ENCODE measurements at regions not wholly inside any gene's neighbourhood (a gene's known extent, or its start where the extent isn't known, plus 50 kb on each side); places are given as distances from the start of the nearest gene placed in this dataset.

DNA sequence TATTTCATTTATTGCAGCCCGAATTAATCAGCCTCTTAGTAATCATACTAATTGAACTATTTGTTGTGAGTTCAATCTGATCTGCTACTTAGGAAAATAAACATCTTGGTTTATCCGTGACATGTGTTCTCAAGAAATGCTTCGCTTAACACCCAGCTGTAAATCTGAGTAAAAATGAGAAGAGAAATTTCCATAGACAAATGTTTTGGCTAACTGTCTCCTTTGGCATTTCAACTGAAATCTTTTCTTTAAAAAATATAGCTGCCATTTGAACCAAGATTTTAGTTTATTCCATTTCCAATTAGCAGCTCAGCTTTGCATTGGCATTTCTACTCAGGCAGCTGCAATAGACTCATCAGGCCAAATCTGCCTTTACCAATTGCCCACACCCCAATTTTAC, 180.5 kb upstream of the PTER start:
- peaks cover 14 to 21% (median 15%) of the 10 kb centered on the region in 3 donors for H3K9me3 Mint-ChIP-seq
- Histone ChIP-seq H3K4me3 (ENCODE audit: control insufficient read depth in 1 of 2, extremely low read depth in 1 of 2, low read length in 1 of 2) (no peak overlapping the region), H3K9me3 (no peaks in the 10 kb centered on the region), H3K4me1 (ENCODE audit: control insufficient read depth in 1 of 2, extremely low read depth in 1 of 2, insufficient read depth in 2 of 2, low read length in 2 of 2) (no peaks in the 10 kb centered on the region), H3K27me3 (replicated peaks in 1 of 2; ENCODE audit: control insufficient read depth in 2 of 2, extremely low read depth in 1 of 2, insufficient read depth in 2 of 2, low read length in 1 of 2) (no peaks in the 10 kb centered on the region), H3K27ac (ENCODE audit: low read length) (no peak overlapping the region), H3K36me3 (ENCODE audit: control insufficient read depth in 2 of 2, extremely low read depth in 1 of 2, insufficient read depth in 1 of 2, low read length in 1 of 2) (no peaks in the 10 kb centered on the region)
- H3K27me3 Mint-ChIP-seq: peaks cover 0 to 6% of the 10 kb centered on the region in 2 donors
- POLR2A ChIA-PET: no interaction called here
- no peak overlapping the region for H3K4me3 Mint-ChIP-seq
- H3K4me1 Mint-ChIP-seq: no peaks in the 10 kb centered on the region
- CTCF ChIA-PET: no interaction called here
- H3K27ac Mint-ChIP-seq: no peak overlapping the region
- WGBS (ENCODE audit: insufficient coverage): no CpG with 5 or more reads among the region's 3 CpGs
- no peaks in the 10 kb centered on the region for H3K36me3 Mint-ChIP-seq
- ATAC-seq (replicated peaks in 1 of 4) (no peak), DNase-seq (no peak)

- Histone ChIP-seq H3K9me3 (no peaks in the 10 kb centered on the region), H3K4me3 (ENCODE audit: control insufficient read depth in 1 of 2, extremely low read depth in 1 of 2, low read length in 1 of 2) (no peak overlapping the region), H3K4me1 (ENCODE audit: control insufficient read depth in 1 of 2, extremely low read depth in 1 of 2, insufficient read depth in 2 of 2, low read length in 2 of 2) (no peaks in the 10 kb centered on the region), H3K36me3 (ENCODE audit: control insufficient read depth in 2 of 2, extremely low read depth in 1 of 2, insufficient read depth in 1 of 2, low read length in 1 of 2) (no peaks in the 10 kb centered on the region), H3K27me3 (replicated peaks in 1 of 2; ENCODE audit: control insufficient read depth in 2 of 2, extremely low read depth in 1 of 2, insufficient read depth in 2 of 2, low read length in 1 of 2) (no peaks in the 10 kb centered on the region), H3K27ac (ENCODE audit: low read length) (no peak overlapping the region)
- no peaks in the 10 kb centered on the region for H3K36me3 Mint-ChIP-seq
- peaks cover 11 to 15% (median 14%) of the 10 kb centered on the region in 3 donors for H3K9me3 Mint-ChIP-seq
- H3K4me3 Mint-ChIP-seq: no peak overlapping the region
- no peak overlapping the region for H3K27ac Mint-ChIP-seq
- ChIA-PET CTCF (no interaction called here), POLR2A (no interaction called here)
- DNase-seq (no peak), ATAC-seq (replicated peaks in 1 of 4) (no peak)
- WGBS (ENCODE audit: insufficient coverage): 100% methylated on average over 1 of the region's 6 CpGs
- H3K27me3 Mint-ChIP-seq: peaks cover 0 to 6% of the 10 kb centered on the region in 2 donors
- no peaks in the 10 kb centered on the region for H3K4me1 Mint-ChIP-seq
Measured at GRCh38 chr10:16258291-16259040, 178.3 kb upstream of the PTER start.

DNA sequence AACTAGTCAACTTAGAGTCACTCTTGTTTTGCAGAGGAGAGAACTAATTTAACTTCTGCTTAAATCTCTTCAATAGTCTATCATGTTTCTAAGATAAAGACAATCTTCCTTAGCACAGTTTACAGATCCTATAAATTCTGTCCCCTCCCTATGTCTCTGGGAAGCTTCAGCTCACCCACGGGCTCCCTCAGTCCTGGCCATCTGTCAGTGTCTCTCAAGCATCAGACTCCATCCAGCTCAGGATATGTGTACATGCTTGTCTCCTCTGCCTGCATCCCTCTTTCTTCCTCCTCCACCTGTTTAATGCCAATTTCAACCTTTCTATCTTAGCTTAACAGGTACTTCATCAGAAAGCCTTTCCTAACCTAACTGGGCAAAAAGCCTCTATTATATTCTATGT, 177.1 kb upstream of the PTER start:
- WGBS (ENCODE audit: insufficient coverage): 78% methylated on average over 1 of the region's 1 CpG
- ATAC-seq (replicated peaks in 1 of 4): no peak
- H3K4me1 Mint-ChIP-seq: no peaks in the 10 kb centered on the region
- POLR2A ChIA-PET: no interaction called here
- Histone ChIP-seq H3K36me3 (ENCODE audit: control insufficient read depth in 2 of 2, extremely low read depth in 1 of 2, insufficient read depth in 1 of 2, low read length in 1 of 2) (no peaks in the 10 kb centered on the region), H3K4me1 (ENCODE audit: control insufficient read depth in 1 of 2, extremely low read depth in 1 of 2, insufficient read depth in 2 of 2, low read length in 2 of 2) (no peaks in the 10 kb centered on the region), H3K27ac (ENCODE audit: low read length) (no peak overlapping the region), H3K27me3 (replicated peaks in 1 of 2; ENCODE audit: control insufficient read depth in 2 of 2, extremely low read depth in 1 of 2, insufficient read depth in 2 of 2, low read length in 1 of 2) (no peaks in the 10 kb centered on the region), H3K4me3 (ENCODE audit: control insufficient read depth in 1 of 2, extremely low read depth in 1 of 2, low read length in 1 of 2) (no peak overlapping the region), H3K9me3 (no peaks in the 10 kb centered on the region)
- H3K27ac Mint-ChIP-seq: no peak overlapping the region
- peaks cover 11 to 16% (median 11%) of the 10 kb centered on the region in 3 donors for H3K9me3 Mint-ChIP-seq
- no peak for DNase-seq
- CTCF ChIA-PET: no interaction called here
- no peak overlapping the region for H3K4me3 Mint-ChIP-seq
- H3K36me3 Mint-ChIP-seq: no peaks in the 10 kb centered on the region
- H3K27me3 Mint-ChIP-seq: peaks cover 0 to 6% of the 10 kb centered on the region in 2 donors

- peaks cover 11 to 16% (median 11%) of the 10 kb centered on the region in 3 donors for H3K9me3 Mint-ChIP-seq
- DNase-seq (no peak), ATAC-seq (replicated peaks in 1 of 4) (no peak)
- Histone ChIP-seq H3K4me3 (ENCODE audit: control insufficient read depth in 1 of 2, extremely low read depth in 1 of 2, low read length in 1 of 2) (no peak overlapping the region), H3K27ac (ENCODE audit: low read length) (no peak overlapping the region), H3K9me3 (no peaks in the 10 kb centered on the region), H3K4me1 (ENCODE audit: control insufficient read depth in 1 of 2, extremely low read depth in 1 of 2, insufficient read depth in 2 of 2, low read length in 2 of 2) (no peaks in the 10 kb centered on the region), H3K27me3 (replicated peaks in 1 of 2; ENCODE audit: control insufficient read depth in 2 of 2, extremely low read depth in 1 of 2, insufficient read depth in 2 of 2, low read length in 1 of 2) (no peaks in the 10 kb centered on the region), H3K36me3 (ENCODE audit: control insufficient read depth in 2 of 2, extremely low read depth in 1 of 2, insufficient read depth in 1 of 2, low read length in 1 of 2) (no peaks in the 10 kb centered on the region)
- CTCF ChIA-PET: no interaction called here
- no peak overlapping the region for H3K27ac Mint-ChIP-seq
- H3K36me3 Mint-ChIP-seq: no peaks in the 10 kb centered on the region
- H3K4me3 Mint-ChIP-seq: no peak overlapping the region
- no peaks in the 10 kb centered on the region for H3K4me1 Mint-ChIP-seq
- POLR2A ChIA-PET: interaction anchor here in 1 of 2 donors (0.6 kb wide), 1 partner anchor 611 kb away, joined by 6 read pairs; no protein-coding TSS in a partner anchor
- H3K27me3 Mint-ChIP-seq: peaks cover 0 to 6% of the 10 kb centered on the region in 2 donors
Measured at GRCh38 chr10:16260388-16260787, 176.4 kb upstream of the PTER start.

- Histone ChIP-seq H3K9me3 (no peaks in the 10 kb centered on the region), H3K4me1 (ENCODE audit: control insufficient read depth in 1 of 2, extremely low read depth in 1 of 2, insufficient read depth in 2 of 2, low read length in 2 of 2) (no peaks in the 10 kb centered on the region), H3K36me3 (ENCODE audit: control insufficient read depth in 2 of 2, extremely low read depth in 1 of 2, insufficient read depth in 1 of 2, low read length in 1 of 2) (no peaks in the 10 kb centered on the region), H3K27ac (ENCODE audit: low read length) (no peak overlapping the region), H3K27me3 (replicated peaks in 1 of 2; ENCODE audit: control insufficient read depth in 2 of 2, extremely low read depth in 1 of 2, insufficient read depth in 2 of 2, low read length in 1 of 2) (no peaks in the 10 kb centered on the region), H3K4me3 (ENCODE audit: control insufficient read depth in 1 of 2, extremely low read depth in 1 of 2, low read length in 1 of 2) (no peak overlapping the region)
- H3K27me3 Mint-ChIP-seq: peaks cover 0 to 3% of the 10 kb centered on the region in 2 donors
- ChIA-PET CTCF (no interaction called here), POLR2A (no interaction called here)
- no peak for DNase-seq
- H3K36me3 Mint-ChIP-seq: no peaks in the 10 kb centered on the region
- H3K9me3 Mint-ChIP-seq: peaks cover 0 to 5% (median 3%) of the 10 kb centered on the region in 3 donors
- H3K4me1 Mint-ChIP-seq: no peaks in the 10 kb centered on the region
- no peak overlapping the region for H3K4me3 Mint-ChIP-seq
- ATAC-seq (replicated peaks in 1 of 4): no peak
- WGBS (ENCODE audit: insufficient coverage): no CpG with 5 or more reads among the region's 1 CpG
- no peak overlapping the region for H3K27ac Mint-ChIP-seq
Measured at GRCh38 chr10:16271571-16271970, 165.2 kb upstream of the PTER start.

DNA sequence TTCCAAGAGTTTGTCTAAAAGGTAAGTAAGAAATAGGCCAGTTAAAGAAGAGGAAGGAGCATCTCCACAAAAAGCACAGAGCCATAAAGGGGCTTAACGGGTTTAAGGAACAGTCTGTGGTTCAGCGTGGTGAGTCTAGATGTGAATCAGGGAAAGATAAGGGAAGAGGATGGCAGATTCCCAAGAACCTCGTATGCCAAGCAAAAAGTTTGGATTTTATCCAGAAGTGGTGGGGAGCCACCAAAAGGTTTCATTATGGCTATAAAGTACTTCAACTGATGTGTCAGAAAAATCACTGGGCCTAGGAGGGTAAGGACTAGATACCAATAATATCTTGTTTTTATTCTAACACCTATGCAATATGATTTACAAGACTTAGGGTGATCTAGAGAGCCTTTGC, 161.9 kb upstream of the PTER start:
- H3K4me3 ChIP-seq (ENCODE audit: control insufficient read depth in 1 of 2, extremely low read depth in 1 of 2, low read length in 1 of 2): no peak overlapping the region
- Mint-ChIP-seq H3K4me3 (no peak overlapping the region), H3K4me1 (no peaks in the 10 kb centered on the region), H3K9me3 (peaks cover 0 to 11% (median 3%) of the 10 kb centered on the region in 3 donors), H3K36me3 (no peaks in the 10 kb centered on the region), H3K27ac (no peak overlapping the region), H3K27me3 (peaks cover 0 to 9% of the 10 kb centered on the region in 2 donors)
- DNase-seq: no peak
- H3K27ac ChIP-seq (ENCODE audit: low read length): no peak overlapping the region
- CTCF ChIA-PET: no interaction called here
- POLR2A ChIA-PET: no interaction called here
- H3K36me3 ChIP-seq (ENCODE audit: control insufficient read depth in 2 of 2, extremely low read depth in 1 of 2, insufficient read depth in 1 of 2, low read length in 1 of 2): no peaks in the 10 kb centered on the region
- no peaks in the 10 kb centered on the region for H3K9me3 ChIP-seq
- H3K27me3 ChIP-seq (replicated peaks in 1 of 2; ENCODE audit: control insufficient read depth in 2 of 2, extremely low read depth in 1 of 2, insufficient read depth in 2 of 2, low read length in 1 of 2): peaks cover 0 to 3% of the 10 kb centered on the region in 2 experiments
- no peaks in the 10 kb centered on the region for H3K4me1 ChIP-seq (ENCODE audit: control insufficient read depth in 1 of 2, extremely low read depth in 1 of 2, insufficient read depth in 2 of 2, low read length in 2 of 2)
- 80% methylated on average over 2 of the region's 3 CpGs for WGBS (ENCODE audit: insufficient coverage)
- ATAC-seq (replicated peaks in 1 of 4): no peak

DNA sequence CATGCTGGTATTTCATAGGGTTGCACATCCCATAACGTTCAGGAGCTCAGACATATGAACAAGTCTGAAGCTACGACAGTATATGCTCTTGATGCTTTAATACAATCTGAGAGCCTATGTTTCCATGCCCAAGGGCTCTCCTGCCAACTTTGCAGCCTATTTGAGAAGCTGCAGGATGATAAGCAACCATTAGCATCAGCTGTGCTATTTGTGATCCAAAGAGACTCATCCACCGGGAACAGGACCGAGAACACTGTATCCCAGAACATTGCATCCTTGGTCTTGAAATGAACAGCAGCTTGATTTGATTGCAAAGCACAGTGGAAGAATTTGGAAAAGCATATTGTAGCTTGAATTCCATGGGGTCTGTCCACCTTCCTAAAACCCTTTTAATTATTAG, 156.2 kb upstream of the PTER start:
- H3K4me3 ChIP-seq (ENCODE audit: control insufficient read depth in 1 of 2, extremely low read depth in 1 of 2, low read length in 1 of 2): no peak overlapping the region
- H3K27me3 ChIP-seq (replicated peaks in 1 of 2; ENCODE audit: control insufficient read depth in 2 of 2, extremely low read depth in 1 of 2, insufficient read depth in 2 of 2, low read length in 1 of 2): peaks cover 0 to 3% of the 10 kb centered on the region in 2 experiments
- peaks cover 0 to 6% of the 10 kb centered on the region in 2 donors for H3K27me3 Mint-ChIP-seq
- no peaks in the 10 kb centered on the region for H3K9me3 ChIP-seq
- no peak overlapping the region for H3K27ac Mint-ChIP-seq
- H3K4me1 Mint-ChIP-seq: no peaks in the 10 kb centered on the region
- POLR2A ChIA-PET: no interaction called here
- no peaks in the 10 kb centered on the region for H3K4me1 ChIP-seq (ENCODE audit: control insufficient read depth in 1 of 2, extremely low read depth in 1 of 2, insufficient read depth in 2 of 2, low read length in 2 of 2)
- WGBS (ENCODE audit: insufficient coverage): 72% methylated on average over 4 of the region's 4 CpGs
- DNase-seq: no peak
- ATAC-seq (replicated peaks in 1 of 4): no peak
- no peaks in the 10 kb centered on the region for H3K36me3 Mint-ChIP-seq
- no peaks in the 10 kb centered on the region for H3K36me3 ChIP-seq (ENCODE audit: control insufficient read depth in 2 of 2, extremely low read depth in 1 of 2, insufficient read depth in 1 of 2, low read length in 1 of 2)
- H3K9me3 Mint-ChIP-seq: peaks cover 0 to 10% (median 1%) of the 10 kb centered on the region in 3 donors
- CTCF ChIA-PET: no interaction called here
- H3K4me3 Mint-ChIP-seq: no peak overlapping the region
- no peak overlapping the region for H3K27ac ChIP-seq (ENCODE audit: low read length)

All from T-cell (primary cell).